Hematopoietic multipotent progenitor cell treated with erythropoietin and hydrocortisone succinate and interleukin-3 and kit ligand, for 17 days (in vitro differentiated cells): ENCODE measurements at regions not wholly inside any gene's neighbourhood (a gene's known extent, or its start where the extent isn't known, plus 50 kb on each side); places are given as distances from the start of the nearest gene placed in this dataset.

Experiments used
- DNase-seq: peaks from one replicate; pipeline ENCODE4 v3.0.0-alpha.2; 2015; ENCODE audit warnings: low spot score

DNA sequence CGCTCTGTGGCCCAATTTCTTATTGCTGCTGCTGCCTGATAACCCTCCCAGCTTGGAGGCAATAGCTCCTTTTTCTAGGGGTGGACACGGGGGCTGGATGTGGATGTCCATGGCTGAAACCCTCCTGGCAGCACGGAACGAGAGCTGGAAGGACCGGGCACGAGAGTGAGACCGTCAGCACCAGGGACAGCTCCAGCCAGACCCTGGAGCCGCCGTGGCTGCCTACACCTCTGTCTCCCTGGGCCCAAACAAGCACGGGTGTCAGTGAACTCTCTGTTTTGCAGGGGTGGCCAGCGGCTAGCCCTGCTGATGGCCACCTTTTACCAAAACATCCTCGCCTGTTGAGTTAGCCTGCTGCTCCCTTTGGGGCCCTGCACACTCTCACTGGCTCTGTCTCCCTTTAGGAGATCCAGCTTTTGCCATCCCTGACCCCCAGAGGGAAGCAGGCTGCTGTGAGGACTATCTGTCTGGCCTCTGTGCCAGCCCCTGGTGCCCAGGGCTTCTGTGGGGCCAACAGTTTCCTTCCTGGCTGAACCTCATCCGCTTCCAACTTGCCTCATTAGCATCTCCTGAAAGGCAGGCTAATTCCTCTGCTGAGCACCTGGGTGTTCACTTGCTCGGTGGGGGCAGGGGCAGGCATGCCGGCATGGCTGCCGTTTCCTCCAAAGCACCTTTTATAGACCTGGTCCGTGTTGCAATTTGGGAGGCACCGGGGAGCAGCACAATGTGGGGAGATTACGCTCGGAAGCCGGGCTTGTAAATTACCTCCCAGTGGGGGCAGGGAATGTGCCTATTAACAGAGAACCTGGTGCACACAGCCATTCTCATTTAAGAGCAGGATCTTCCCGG, 118.1 kb downstream of the ENGASE start:
- DNase-seq, result no peak

DNA sequence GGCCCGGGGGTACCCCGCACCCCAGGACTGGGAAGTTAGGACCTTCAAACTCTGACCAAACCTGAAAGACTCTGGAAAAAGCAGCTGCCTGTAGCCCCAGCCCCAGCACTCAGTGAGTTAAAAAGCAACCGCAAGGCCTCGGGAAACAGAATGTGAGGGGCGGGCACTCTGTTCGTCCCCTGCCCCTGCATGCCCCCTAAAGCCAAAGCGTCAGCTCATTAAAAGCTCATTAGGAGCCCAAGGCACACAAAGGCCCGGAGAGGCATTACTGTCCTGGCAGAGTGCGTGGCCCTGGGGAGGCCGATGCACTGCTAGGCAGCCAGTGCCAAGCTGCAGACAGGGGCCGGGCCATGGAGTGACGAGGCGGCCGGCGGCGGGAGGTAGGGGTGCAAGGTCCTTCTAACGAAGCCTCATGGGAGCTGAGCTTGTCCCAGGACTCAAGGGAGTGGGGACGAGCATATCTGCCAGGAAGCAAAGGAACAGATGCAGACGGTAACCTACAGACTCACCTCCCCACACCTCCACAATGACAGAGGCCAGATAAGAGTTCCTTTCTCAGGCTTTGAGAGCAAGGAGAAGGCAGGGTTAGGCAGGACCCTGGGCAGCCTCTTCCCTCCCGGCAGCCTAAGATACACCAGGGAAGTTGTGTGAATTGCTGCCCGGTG, 116.8 kb downstream of the ENGASE start:
- no peak for DNase-seq

DNA sequence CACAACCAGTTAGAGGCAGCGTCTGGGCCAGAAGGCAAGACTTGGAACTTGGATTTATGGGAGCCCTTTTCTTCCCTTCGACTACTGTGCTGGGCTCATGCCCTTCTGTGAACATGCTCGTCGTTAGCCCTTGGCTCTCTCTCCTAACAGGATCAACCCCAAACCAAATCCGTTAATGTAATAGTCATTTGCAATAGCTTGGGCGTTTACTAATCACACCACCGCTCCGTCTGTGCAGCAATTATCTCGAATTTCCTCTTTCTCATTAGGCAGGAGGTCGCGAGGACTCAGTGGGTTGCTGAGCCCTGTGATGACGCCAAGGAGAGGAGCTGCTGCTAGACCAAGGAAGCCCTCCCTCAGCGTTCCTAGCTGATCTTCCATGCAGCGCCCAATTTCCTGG, 114.7 kb downstream of the ENGASE start:
- DNase-seq, result no peak

DNA sequence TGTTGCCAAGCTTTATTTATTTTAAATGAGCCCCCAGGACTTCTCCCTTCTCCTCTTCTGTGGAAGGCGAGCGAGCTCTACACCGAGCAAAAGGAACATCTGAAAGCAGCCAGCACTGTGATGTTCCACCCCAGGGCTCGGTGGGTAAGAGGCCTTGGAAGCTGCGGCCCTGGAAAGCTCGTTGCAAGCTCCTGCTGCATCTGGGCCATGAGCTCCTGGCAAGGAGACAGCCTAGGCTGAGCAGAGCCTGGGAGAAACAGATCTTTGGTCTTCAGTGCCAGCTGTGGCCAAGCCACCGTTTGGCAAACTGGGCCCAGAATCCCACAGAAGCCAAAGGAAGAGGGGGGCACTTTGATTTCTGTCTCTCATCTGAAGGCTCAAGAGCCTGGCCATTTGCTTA, 114.1 kb downstream of the ENGASE start:
- DNase-seq, result no peak

DNA sequence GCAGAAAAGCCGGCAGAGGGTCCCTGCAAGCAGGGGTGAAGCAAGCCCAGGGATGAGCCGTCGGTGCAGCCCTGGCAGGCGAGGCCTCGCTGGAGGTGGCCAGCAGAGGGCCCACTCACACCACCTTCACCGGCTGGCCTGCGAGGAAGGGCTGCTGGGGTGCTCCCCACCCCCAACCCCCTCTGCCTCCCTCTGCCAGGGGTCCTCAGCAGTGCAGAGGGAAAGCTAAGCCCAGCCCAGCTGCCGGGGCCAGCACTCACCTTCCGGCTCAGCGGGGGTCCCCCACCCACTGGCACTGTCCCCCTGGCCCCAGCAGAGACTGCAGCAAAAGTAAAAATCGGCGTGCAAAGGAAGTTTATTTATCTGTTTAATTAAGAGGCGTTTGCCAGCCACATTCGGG, 113.4 kb downstream of the ENGASE start:
- no peak for DNase-seq

DNA sequence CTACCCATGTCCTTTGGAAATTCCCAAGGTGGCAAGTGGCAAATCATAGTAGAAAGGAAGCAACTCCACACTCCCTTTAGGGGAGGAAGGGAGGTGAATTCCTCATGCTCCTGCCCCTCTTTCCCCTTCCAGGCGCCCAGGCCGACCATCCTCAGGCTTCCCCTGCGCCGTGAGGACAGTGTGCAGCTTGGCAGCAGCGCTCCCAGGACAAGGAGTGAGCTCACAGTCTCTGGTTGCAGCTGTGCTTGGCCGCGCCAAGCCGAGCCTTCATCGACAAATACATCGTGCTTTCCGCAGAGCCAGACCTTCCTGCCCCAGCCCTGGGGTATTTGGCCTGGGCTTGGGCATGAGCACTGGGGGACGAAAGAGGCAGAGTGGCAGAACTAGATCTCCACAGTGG, 112.6 kb downstream of the ENGASE start:
- DNase-seq, result no peak

DNA sequence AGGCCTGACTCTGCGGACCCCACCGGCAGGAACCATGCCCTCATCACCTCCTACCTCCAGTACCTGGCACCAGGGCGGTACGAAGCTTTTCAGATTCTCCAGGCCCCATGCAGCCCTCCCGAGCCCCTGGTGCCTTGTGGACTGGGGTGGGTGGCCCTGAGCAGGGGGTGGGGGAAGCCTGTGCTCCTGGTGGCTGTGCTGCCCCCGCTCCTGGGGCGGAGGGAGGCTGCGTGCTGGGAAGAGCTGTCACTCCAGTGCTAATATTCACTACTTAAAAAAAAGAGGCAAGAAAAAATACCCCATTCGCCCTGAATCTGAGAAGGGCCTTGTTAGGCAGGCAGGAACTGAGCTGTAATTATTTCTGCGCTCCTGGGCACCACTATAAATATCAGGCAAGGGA, 111.8 kb downstream of the ENGASE start:
- no peak for DNase-seq

DNA sequence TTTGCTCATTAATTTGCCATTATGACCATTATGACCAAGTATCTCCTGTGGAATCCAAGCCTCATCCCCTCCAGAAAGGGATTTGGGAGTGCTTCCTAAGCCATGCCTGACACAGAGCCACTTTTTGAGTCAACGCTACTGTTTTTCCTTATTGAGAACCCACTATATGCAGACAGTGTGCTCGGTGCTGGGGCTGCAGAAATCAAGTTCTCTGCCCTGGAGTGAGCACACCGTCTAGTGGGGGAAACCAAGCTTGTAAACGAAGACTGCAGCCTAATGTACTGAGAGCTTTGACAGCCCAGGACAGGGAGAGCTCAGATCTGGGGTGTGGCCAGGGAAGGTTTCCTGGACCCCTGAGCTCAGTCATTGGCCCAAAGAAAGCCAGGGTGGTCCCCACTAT, 111.0 kb downstream of the ENGASE start:
- DNase-seq, result no peak

DNA sequence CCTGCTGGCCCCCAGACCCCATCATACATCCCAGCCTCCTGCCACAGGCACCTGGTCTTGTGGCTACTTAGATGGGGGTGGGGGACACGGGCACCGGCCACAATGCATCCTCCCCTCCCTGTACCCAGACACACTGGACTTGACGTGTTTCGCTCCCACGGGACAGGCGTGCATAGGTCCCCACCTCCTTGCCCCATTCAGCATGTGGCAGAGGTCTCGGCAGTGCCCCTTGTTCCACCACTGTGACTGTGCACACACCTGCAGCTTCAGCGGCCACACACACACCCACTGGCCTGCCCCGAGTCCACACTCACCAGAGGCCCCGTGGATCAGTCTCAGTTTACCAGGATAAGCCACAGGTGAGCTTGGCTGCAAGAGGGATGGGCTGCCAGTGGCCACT, 109.6 kb downstream of the ENGASE start:
- DNase-seq, result no peak

DNA sequence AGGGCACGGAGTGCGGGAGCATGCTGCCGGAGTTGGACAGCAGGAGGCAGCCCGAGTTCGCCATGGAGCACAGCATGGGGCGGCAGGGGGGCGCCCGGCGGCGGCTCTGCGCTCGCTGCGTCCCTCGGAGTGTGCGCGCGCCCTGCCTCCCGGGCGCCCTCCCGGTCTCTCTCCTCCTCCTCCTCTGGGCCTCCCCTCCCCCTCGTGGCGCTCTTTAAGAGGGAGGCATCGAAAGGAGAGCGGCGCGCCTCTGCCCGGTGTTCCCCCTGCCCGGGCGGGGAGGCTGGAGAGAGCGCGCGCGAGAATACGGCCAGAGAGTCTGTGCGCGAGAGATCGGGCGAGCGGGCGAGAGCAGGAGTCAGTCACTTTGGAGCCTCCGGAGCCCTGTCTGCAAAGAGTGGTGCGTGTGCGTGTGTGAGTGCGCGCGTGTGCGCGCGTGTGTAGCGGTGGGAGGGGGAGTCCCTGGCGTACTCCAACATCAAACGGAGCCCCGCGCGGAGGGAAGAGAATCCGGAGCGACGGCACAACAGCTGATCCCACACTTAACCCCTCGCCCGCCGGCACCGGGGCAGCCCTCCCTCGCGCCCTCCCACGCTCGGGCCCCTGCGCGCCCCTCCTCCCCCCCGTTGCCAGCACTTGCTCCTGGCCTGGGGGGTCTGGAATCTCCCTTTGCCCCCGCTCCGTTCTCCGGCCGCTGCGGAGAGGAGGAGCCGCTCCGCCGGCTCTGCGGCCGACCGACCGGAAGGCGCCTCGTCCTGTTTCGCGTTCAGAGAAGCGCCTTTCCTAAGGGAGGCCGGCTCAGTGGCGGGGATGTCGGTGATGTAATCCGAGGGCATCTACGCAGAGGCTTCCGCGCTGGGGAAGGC, 108.9 kb downstream of the ENGASE start:
- DNase-seq, result no peak

DNA sequence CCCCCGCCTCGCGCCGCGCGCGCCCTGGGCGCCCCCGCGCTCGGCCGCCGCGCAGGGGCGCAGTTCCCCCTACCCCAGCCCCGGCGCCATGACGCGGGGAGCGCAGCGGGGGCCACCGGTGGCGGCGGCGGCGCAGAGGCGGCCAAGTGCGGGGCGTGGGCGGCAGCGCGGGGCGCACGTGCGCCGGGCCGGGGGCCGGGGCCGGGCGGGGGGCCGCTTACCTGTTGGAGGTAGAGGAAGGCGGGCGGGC, 108.3 kb downstream of the ENGASE start:
- no peak for DNase-seq

DNA sequence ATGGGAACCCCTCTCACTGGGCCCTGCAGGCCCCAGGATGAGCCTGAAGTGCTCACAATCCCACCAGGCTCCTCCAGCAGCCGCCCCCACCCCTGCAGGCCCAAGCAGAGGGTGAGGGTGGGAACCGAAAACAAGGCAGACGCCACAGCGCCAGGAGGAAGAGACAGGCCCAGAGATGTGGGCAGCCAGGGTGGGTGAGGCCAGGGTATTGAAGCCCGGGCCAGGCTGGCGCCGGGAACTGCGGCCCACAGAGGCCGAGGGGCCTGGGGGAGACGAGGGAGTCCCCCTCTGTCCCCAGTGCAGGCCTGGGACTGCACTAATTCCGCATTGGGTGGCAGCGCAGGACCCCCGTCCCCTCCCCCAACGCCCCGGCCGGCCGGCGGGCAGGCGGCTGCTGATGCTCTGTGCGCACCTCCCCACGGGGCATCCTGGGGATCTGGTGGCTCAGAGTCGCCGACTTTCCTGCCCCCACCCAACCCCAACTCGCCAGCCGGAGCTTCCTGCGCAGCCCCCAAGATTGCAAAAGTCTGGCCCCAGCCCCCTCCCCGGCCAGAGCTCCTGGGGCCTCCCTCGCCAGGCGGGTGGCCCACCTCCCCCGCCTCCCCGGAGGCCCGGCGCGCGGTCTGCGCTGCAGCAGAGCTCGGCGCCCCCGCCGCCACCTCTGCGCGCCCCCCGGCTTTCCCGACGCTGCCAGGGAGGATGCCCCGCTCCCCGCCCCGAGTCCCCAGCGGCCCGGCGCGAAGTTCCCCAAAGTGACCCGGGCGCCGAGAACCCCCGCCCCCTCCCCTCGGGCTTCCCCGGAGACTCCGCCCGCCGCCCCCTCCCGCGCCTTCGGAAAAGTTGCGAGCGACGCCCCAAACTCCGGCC, 107.8 kb downstream of the ENGASE start:
- no peak for DNase-seq

DNA sequence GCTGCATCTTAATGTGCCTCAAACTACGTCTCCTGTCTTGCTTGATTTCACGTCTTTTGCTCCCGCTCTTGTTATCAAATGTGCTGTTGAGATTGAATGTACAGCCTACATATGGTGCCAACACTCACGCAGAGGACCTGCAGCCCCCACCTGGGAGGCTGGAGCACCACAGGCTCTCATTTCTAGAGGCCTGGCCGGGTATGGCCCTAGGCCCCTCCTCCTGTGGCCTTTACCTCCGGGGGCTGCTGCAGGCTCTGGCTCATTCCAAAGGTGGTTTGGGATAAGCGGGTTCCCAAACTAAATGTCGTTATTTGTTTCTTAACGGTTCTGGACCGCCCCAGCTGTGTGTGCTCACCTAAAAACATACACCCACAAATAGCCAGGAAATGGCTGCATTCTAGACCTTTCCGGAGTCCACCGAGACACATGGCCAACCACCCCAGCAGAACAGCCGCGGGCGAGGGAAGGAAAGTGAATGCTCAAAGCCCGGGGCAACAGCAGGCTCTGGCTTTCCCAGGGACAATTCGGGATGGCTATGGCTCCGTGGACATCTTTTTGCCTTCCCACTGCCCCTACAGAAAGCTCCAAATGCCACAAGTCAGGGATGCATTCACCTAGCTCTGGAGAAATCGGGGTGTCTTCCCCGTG, 105.9 kb downstream of the ENGASE start:
- DNase-seq, result no peak

DNA sequence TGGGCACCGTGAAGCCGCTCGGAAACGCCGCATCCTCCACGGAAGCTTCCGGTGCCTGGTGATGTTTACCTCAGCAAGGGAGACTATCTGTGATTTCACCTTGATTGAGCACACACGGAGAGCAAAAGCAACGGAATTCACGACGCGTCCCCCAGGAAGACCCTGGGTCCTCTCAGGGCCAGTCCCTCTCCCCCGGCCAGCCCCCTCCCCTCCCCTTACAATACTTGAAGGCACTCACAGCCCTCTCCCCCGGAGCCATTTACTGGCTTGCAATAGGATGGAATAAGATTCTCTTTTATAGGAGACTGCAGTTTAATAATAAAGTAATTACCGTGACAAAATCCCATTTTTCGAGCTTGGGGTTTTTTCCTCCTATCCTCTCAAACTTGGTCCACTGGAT, 104.7 kb downstream of the ENGASE start:
- no peak for DNase-seq

DNA sequence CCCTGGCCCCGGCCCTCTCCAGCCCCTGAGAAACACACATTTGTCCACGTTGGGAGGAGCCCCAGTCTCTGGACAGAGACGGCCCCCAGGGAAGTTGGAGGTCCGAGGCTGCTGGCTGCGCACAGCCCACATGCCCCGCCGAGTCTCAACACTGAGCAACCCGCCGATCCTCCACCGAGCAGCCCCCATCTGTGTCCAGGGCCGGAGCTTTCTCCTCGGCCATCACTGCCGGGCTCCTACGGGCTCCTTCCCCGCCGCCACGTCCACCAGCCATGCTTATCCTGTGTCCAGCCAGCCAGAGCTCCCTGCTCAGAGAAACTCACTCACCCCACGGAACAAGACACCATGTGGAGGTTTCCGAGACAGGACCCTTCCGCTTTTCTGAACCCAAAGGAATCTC, 103.3 kb downstream of the ENGASE start:
- DNase-seq, result no peak

DNA sequence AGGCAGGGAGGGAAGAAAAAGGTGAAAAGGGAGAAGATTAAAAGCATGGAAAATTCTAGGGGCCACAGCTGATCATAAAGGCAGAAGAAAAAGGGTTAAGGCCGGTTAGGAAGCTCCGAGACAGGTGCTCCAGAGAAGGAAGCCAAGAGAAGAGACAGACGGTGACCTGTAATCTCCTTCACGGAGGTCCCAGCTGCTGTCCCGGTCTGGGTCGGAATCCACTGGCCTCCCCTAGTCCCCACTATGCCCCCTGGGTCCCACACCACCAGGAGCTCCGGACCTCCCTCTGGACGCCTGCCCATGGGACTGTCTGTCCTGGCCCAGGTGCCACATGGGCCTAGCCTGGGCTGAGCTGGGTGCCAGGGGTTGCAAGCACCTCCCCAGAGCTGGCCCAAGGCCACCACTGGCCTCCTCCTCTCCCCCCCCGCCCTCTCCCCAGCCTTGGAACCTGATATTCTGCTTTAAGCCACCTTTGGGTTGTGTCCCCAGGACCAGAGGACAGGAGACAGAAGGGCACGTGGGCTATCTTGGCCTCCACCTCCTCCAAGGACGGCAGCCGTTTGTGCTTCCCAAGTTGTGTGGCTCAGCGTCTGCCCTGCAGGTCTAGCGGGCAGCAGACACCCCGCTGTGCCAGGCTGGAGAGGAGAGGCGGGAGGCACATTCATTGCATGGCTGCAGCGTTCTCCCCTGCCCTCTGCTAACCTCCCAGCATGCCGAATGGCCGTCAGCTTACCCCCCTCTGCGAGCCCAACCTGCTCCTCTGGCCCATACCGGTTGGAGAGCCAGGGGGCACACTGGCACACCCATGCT, 102.4 kb downstream of the ENGASE start:
- DNase-seq, result no peak

DNA sequence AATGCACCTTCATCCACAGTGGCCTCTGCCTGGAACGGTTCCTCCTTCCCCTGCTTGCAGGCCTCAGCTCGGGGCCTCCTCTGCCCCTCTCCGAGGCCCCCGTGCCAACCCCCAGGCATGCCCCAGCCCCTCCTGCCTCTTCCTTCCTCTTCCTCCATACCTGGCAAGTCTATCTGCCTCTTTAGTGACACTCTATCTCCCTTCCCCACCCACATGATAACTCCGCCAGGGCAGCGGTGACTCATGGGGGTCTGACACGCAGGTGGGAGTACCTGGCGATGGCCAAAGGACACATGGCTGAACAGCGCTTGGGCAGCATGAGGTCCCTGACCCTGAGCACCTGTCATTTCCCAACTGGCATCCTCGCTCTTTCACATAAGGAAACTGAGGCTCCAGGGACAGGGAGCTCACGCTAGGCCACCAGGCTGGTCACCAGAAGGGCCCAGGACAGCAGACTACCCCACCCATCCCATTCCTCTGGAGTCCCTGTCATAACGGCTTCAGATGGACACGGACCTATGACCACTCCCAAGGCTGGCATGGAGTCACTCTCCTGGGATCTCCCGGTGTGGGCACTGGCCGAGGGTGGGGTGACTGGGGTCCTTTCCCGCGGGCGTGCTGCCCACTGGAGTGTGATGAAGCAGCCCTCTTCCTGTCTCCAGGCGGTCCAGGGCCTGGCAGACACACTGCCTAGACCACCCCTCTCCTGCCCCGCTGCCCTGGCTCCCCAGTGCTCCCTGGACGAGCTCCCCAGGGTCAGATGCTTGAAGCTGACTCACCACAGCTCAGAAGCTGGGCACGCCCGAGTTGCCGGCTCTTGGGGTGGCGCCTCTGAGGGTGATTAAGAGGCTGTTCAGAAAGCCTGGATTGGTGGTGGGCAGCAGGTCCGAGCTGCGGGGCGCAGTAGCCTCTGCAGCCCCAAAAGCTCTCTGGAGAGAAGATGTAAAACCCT, 100.6 kb downstream of the ENGASE start:
- DNase-seq, result no peak

DNA sequence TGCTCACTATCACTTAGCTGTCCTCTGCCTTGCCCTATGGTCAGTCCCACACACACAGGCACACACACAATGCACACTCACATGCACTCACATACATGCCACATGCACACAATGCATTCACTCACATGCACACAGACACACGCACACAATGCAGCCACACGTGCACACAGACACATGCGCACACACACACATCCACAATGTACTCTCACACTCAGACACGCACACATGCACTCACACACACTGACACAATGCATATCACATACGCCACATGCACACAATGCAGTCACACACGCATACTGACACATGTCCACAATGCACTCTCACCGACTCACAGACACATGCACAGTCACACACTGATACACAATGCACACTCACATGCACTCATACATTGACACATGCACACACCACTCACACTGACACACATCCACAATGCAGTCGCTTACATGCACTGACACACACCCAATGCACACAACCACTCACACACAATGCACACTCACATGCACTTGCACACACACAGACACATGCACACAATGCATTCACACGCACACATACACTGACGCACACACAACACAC, 99.7 kb downstream of the ENGASE start:
- no peak for DNase-seq

DNA sequence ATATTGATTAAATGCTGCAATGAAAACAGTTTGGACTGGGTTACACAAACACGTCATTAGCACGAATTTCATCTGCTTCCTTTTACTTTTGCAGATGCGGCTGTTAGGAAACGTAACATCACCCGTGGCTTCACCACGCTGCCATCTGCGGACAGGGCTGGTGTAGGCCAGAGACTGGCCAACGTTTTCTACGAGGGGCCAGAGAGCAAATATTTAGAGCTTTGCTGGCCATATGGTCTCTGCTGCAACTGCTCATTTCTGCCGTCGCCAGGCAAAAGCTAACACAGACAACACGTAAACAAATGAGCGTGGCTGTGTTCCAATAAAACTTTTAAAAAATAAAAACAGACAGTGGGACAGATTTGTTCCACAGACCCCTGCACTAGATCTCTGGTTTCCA, 96.6 kb downstream of the ENGASE start:
- no peak for DNase-seq
